GM13977 (cell line): ENCODE measurements at regions not wholly inside any gene's neighbourhood (a gene's known extent, or its start where the extent isn't known, plus 50 kb on each side); places are given as distances from the start of the nearest gene placed in this dataset.

Source experiments
- DNase-seq: peaks from one replicate; pipeline ENCODE4 v3.0.0; 2012; ENCODE audit warnings: low spot score
- CTCF ChIP-seq: IDR thresholded peaks from 2 replicates; pipeline ENCODE4 v1.5.1; 2012; ENCODE audit warnings: mild to moderate bottlenecking, control low read depth; ENCODE audit not compliant: insufficient read depth; ENCODE audit errors: extremely low read depth, missing control alignments
- in situ Hi-C: fragments of 300-500 bp; cut with MboI; formaldehyde crosslinking; loops from one replicate; pipeline ENCODE4 v1.12.0; 2022; ENCODE audit warnings: low sequenced_read_pairs, low pct_unique_long_range_greater_than_20kb, mixed read lengths, inconsistent platforms; ENCODE audit not compliant: unreplicated experiment

- TF ChIP-seq CTCF, result no peak
- in situ Hi-C loops, result no loop called here
- DNase-seq, result no peak
Measured at GRCh38 chr17:36885771-36886377, 51.4 kb upstream of the LHX1 start.
